ENCODE measurements at regions not wholly inside any gene's neighbourhood (a gene's known extent, or its start where the extent isn't known, plus 50 kb on each side); places are given as distances from the start of the nearest gene placed in this dataset.

- Histone ChIP-seq H3K27ac (no peak overlapping the region), H3F3A (ENCODE audit: low read depth) (no peaks in the 10 kb centered on the region), H3K9me3 (ENCODE audit: low read depth) (no peaks in the 10 kb centered on the region), H2AFZ (replicated peaks) (no peak overlapping the region), H3K4me1 (peaks cover 3% of the 10 kb centered on the region), H3K9ac (no peak overlapping the region), H3K4me2 (no peak overlapping the region), H3K4me3 (no peak overlapping the region), H3K36me3 (no peaks in the 10 kb centered on the region), H3K79me2 (ENCODE audit: low read depth) (no peaks in the 10 kb centered on the region), H4K20me1 (ENCODE audit: low read depth) (no peaks in the 10 kb centered on the region), H3K27me3 (no peaks in the 10 kb centered on the region)
- no peak for DNase-seq (ENCODE audit: low spot score)
- Mint-ChIP-seq H3K36me3 (no peaks in the 10 kb centered on the region), H3K27me3 (ENCODE audit: insufficient read depth, low read depth) (no peaks in the 10 kb centered on the region), H3K4me1 (peaks cover 8% of the 10 kb centered on the region), H3K4me3 (no peak overlapping the region), H3K9me3 (no peaks in the 10 kb centered on the region), H3K27ac (no peak overlapping the region)
- TF ChIP-seq EZH2phosphoT487 (IDR thresholded peaks at IDR 0.05): no peak
- no peak for TF ChIP-seq CTCF (IDR thresholded peaks at IDR 0.05)
- TF ChIP-seq EZH2 (IDR thresholded peaks at IDR 0.05): no peak
These were observed 614.7 kb downstream of the TLR4 start for GRCh38 chr9:118318770-118319431.

GRCh38 chr9:118321788-118322187 is 617.6 kb downstream of the TLR4 start:
- peaks cover 3% of the 10 kb centered on the region for H3K4me1 ChIP-seq
- no peaks in the 10 kb centered on the region for H3K36me3 Mint-ChIP-seq
- H3K4me2 ChIP-seq: no peak overlapping the region
- H3K9ac ChIP-seq: no peak overlapping the region
- H3K4me3 ChIP-seq: no peak overlapping the region
- peaks cover 22% of the 10 kb centered on the region for H3K4me1 Mint-ChIP-seq
- no peak for DNase-seq (ENCODE audit: low spot score)
- H3K27me3 Mint-ChIP-seq (ENCODE audit: insufficient read depth, low read depth): no peaks in the 10 kb centered on the region
- H3K36me3 ChIP-seq: no peaks in the 10 kb centered on the region
- no peak overlapping the region for H3K27ac Mint-ChIP-seq
- H3K27ac ChIP-seq: no peak overlapping the region
- no peaks in the 10 kb centered on the region for H3K9me3 ChIP-seq (ENCODE audit: low read depth)
- H3K79me2 ChIP-seq (ENCODE audit: low read depth): no peaks in the 10 kb centered on the region
- H3K4me3 Mint-ChIP-seq: no peak overlapping the region
- no peaks in the 10 kb centered on the region for H3K9me3 Mint-ChIP-seq
- no peaks in the 10 kb centered on the region for H3F3A ChIP-seq (ENCODE audit: low read depth)
- H2AFZ ChIP-seq (replicated peaks): no peak overlapping the region
- no peak for TF ChIP-seq EZH2phosphoT487 (IDR thresholded peaks at IDR 0.05)
- TF ChIP-seq EZH2 (IDR thresholded peaks at IDR 0.05): no peak
- no peak for TF ChIP-seq CTCF (IDR thresholded peaks at IDR 0.05)
- H3K27me3 ChIP-seq: no peaks in the 10 kb centered on the region
- no peaks in the 10 kb centered on the region for H4K20me1 ChIP-seq (ENCODE audit: low read depth)

- Mint-ChIP-seq H3K9me3 (no peaks in the 10 kb centered on the region), H3K4me1 (peaks cover 20% of the 10 kb centered on the region), H3K4me3 (no peak overlapping the region), H3K36me3 (no peaks in the 10 kb centered on the region), H3K27me3 (ENCODE audit: insufficient read depth, low read depth) (no peaks in the 10 kb centered on the region), H3K27ac (no peak overlapping the region)
- no peaks in the 10 kb centered on the region for H4K20me1 ChIP-seq (ENCODE audit: low read depth)
- H2AFZ ChIP-seq (replicated peaks): no peak overlapping the region
- H3K79me2 ChIP-seq (ENCODE audit: low read depth): no peaks in the 10 kb centered on the region
- no peak overlapping the region for H3K9ac ChIP-seq
- H3K36me3 ChIP-seq: no peaks in the 10 kb centered on the region
- DNase-seq (ENCODE audit: low spot score): no peak
- no peak overlapping the region for H3K4me2 ChIP-seq
- no peak overlapping the region for H3K4me3 ChIP-seq
- H3K4me1 ChIP-seq: peaks cover 3% of the 10 kb centered on the region
- no peaks in the 10 kb centered on the region for H3F3A ChIP-seq (ENCODE audit: low read depth)
- H3K27me3 ChIP-seq: no peaks in the 10 kb centered on the region
- no peaks in the 10 kb centered on the region for H3K9me3 ChIP-seq (ENCODE audit: low read depth)
- TF ChIP-seq CTCF (IDR thresholded peaks at IDR 0.05): no peak
- no peak for TF ChIP-seq EZH2 (IDR thresholded peaks at IDR 0.05)
- TF ChIP-seq EZH2phosphoT487 (IDR thresholded peaks at IDR 0.05): no peak
- H3K27ac ChIP-seq: no peak overlapping the region
These were observed 620.5 kb downstream of the TLR4 start for GRCh38 chr9:118324706-118325105.
